ENCODE measurements at regions not wholly inside any gene's neighbourhood (a gene's known extent, or its start where the extent isn't known, plus 50 kb on each side); places are given as distances from the start of the nearest gene placed in this dataset.

- TF ChIP-seq SRSF9 (IDR thresholded peaks at IDR 0.05; ENCODE audit: borderline replicate concordance, low read depth, low read length), result no peak
Measured at GRCh38 chr6:168179133-168179532, 100.1 kb upstream of the FRMD1 start (continued).

GRCh38 chr6:168177103-168177891, 98.3 kb upstream of the FRMD1 start:
- FAIRE-seq (no peak), ATAC-seq (no peak), DNase-seq (ENCODE audit: extremely low read depth in 1 of 4, low spot score in 3 of 4) (no peak)
- Histone ChIP-seq H3K4me1 (replicated peaks in 1 of 2; ENCODE audit: control insufficient read depth in 2 of 2, insufficient read depth in 2 of 2, low read length in 2 of 2) (no peaks in the 10 kb centered on the region), H3K4me2 (ENCODE audit: insufficient read depth, low read length) (no peak overlapping the region), H2AFZ (ENCODE audit: low read depth, low read length) (no peak overlapping the region), H3K9me1 (ENCODE audit: control insufficient read depth, insufficient read depth, low read length) (no peaks in the 10 kb centered on the region), H4K20me1 (replicated peaks; ENCODE audit: control insufficient read depth, insufficient read depth, low read length) (0 out of 2 replicates have a peak, but pooled peaks cover 5% of the 10 kb centered on the region), H3K4me3 (no peak overlapping the region), H3K9me3 (replicated peaks; ENCODE audit: control insufficient read depth, insufficient read depth, low read depth, low read length) (no peaks in the 10 kb centered on the region), H3K9ac (ENCODE audit: insufficient read depth in 1 of 2, low read depth in 2 of 2, low read length in 2 of 2) (no peak overlapping the region), H3K36me3 (ENCODE audit: control insufficient read depth, insufficient read depth, low read length) (no peaks in the 10 kb centered on the region), H3K27ac (ENCODE audit: extremely low read depth, low read depth, low read length) (no peak overlapping the region), H3K79me2 (ENCODE audit: control insufficient read depth, insufficient read depth, low read length) (no peaks in the 10 kb centered on the region), H3K27me3 (ENCODE audit: control insufficient read depth in 2 of 2, insufficient read depth in 2 of 2, low read length in 2 of 2) (peaks cover 36 to 47% of the 10 kb centered on the region in 2 experiments)
- TF ChIP-seq PREB (CRISPR knock-in tag; IDR thresholded peaks at IDR 0.05), result no peak
- no peak for TF ChIP-seq DDX20 (tag; IDR thresholded peaks at IDR 0.05; ENCODE audit: low read depth)
- no peak for TF ChIP-seq USF2 (CRISPR knock-in tag; IDR thresholded peaks at IDR 0.05)
- TF ChIP-seq NBN (IDR thresholded peaks at IDR 0.05; ENCODE audit: low read depth), result no peak
- 0% methylated on average over 8 of the region's 8 CpGs for WGBS (ENCODE audit: insufficient coverage, low coverage, missing lambda C conversion rate)
- BruUV-seq (replicated peaks), result no TSS peak
- ChIA-PET CTCF (ENCODE audit: low intra/inter-chr PET ratio) (no interaction called here), POLR2A (no interaction called here)
- in situ Hi-C loops (cut with MboI) (no loop called here), intact Hi-C loops (cut with micrococcal nuclease) (no loop called here)
